Endothelial cell of umbilical vein (primary cell): ENCODE measurements at regions not wholly inside any gene's neighbourhood (a gene's known extent, or its start where the extent isn't known, plus 50 kb on each side); places are given as distances from the start of the nearest gene placed in this dataset.

Source experiments
- BruUV-seq: library from RNA; stranded (reverse); fragments of 400-500 nt; replicated peaks from 2 replicates; lab custom pipeline; 2021; lab: Mats Ljungman, UMichigan
- CTCF ChIA-PET: fragments of 300-600, 350-600 bp; sonication (Branson Sonifier 250); formaldehyde crosslinking; loops from one replicate; lab custom pipeline; 2021; ENCODE audit warnings: antibody characterized with exemption, inconsistent platforms; lab: Charles Lee
- POLR2A ChIA-PET: fragments of 300-600, 350-600 bp; sonication (Branson Sonifier 250); formaldehyde crosslinking; loops from one replicate; lab custom pipeline; 2021; ENCODE audit warnings: antibody characterized with exemption, inconsistent platforms; lab: Charles Lee
- DNase-seq: peaks from one replicate; pipeline ENCODE4 v3.0.0-alpha.2; 2011; ENCODE audit warnings: low read depth, low spot score
- FAIRE-seq: peaks from 2 replicates; lab custom pipeline; 2011; peaks lifted over from hg19 to GRCh38; lab: Jason Lieb, UNC
- H2AFZ ChIP-seq: 2 replicates; pipeline ENCODE4 v1.6.0; 2012; ENCODE audit warnings: low read depth, low read length, control low read depth, inconsistent platforms
- H3K27ac ChIP-seq: 2 replicates; pipeline ENCODE4 v1.5.1; 2011; ENCODE audit warnings: low read depth, mild to moderate bottlenecking, control low read depth, low read length, moderate library complexity; ENCODE audit not compliant: insufficient read depth
- H3K27me3 ChIP-seq, 2 experiments: 2 replicates each; pipeline versions ENCODE4 v1.6.0 to v1.6.1; 2011; ENCODE audit warnings: low read length in 2 of 2, mixed read lengths in 1 of 2; ENCODE audit not compliant: control insufficient read depth in 2 of 2, insufficient read depth in 2 of 2
- H3K36me3 ChIP-seq, 2 experiments: 2 replicates in 1 of 2; 3 replicates in 1 of 2; pipeline ENCODE4 v1.5.1; 2011; ENCODE audit warnings: low read length in 2 of 2, mild to moderate bottlenecking in 1 of 2, moderate library complexity in 1 of 2; ENCODE audit not compliant: control insufficient read depth in 2 of 2, insufficient read depth in 2 of 2; ENCODE audit errors: extremely low read depth in 1 of 2
- H3K4me1 ChIP-seq: 3 replicates; pipeline ENCODE4 v1.5.1; 2011; ENCODE audit warnings: mild to moderate bottlenecking, low read length; ENCODE audit not compliant: control insufficient read depth, insufficient read depth; ENCODE audit errors: extremely low read depth
- H3K4me2 ChIP-seq: 2 replicates; pipeline ENCODE4 v1.6.1; 2011; ENCODE audit warnings: low read length, control low read depth, mixed read lengths; ENCODE audit not compliant: insufficient read depth
- H3K4me3 ChIP-seq, 3 experiments: fragments of 200-600 bp in 1 of 3; sonication (generic), shearing (Covaris generic) in 1 of 3; replicated peaks in 1 of 3; 2 replicates each; pipeline ENCODE4 v1.5.1; 2011 to 2016; ENCODE audit warnings: control low read depth in 3 of 3, low read length in 3 of 3, mild to moderate bottlenecking in 2 of 3, inconsistent platforms in 1 of 3, low read depth in 1 of 3, moderate library complexity in 1 of 3; ENCODE audit not compliant: insufficient read depth in 1 of 3
- H3K79me2 ChIP-seq: 2 replicates; pipeline ENCODE4 v1.6.0; 2012; ENCODE audit warnings: low read length, inconsistent platforms; ENCODE audit not compliant: control insufficient read depth, insufficient read depth
- H3K9ac ChIP-seq: replicated peaks from 2 replicates; pipeline ENCODE3; 2011; ENCODE audit warnings: low read length, control low read depth; ENCODE audit not compliant: insufficient read depth; ENCODE audit errors: extremely low read depth
- H3K9me1 ChIP-seq: replicated peaks from 3 replicates; pipeline ENCODE4 v1.6.0; 2011; ENCODE audit warnings: mild to moderate bottlenecking, low read length; ENCODE audit not compliant: control insufficient read depth, insufficient read depth; ENCODE audit errors: extremely low read depth
- H3K9me3 ChIP-seq: replicated peaks from 2 replicates; pipeline ENCODE4 v1.5.1; 2012; ENCODE audit warnings: low read length, inconsistent platforms; ENCODE audit not compliant: control insufficient read depth, insufficient read depth
- H4K20me1 ChIP-seq: replicated peaks from 2 replicates; pipeline ENCODE3; 2011; ENCODE audit warnings: mild to moderate bottlenecking, low read length; ENCODE audit not compliant: control insufficient read depth, insufficient read depth; ENCODE audit errors: extremely low read depth
- EZH2 ChIP-seq: IDR thresholded peaks from 2 replicates; pipeline ENCODE4 v1.6.1; 2012; ENCODE audit warnings: borderline replicate concordance, low read depth, mild to moderate bottlenecking, moderate library complexity, low read length, inconsistent platforms; ENCODE audit not compliant: severe bottlenecking
- FOS ChIP-seq: IDR thresholded peaks from 2 replicates; pipeline ENCODE4 v1.6.1; 2011; ENCODE audit warnings: mild to moderate bottlenecking, low read length, moderate library complexity, borderline replicate concordance; ENCODE audit not compliant: insufficient read depth
- GATA2 ChIP-seq: IDR thresholded peaks from 2 replicates; pipeline ENCODE4 v1.7.0; 2011; ENCODE audit warnings: low read depth, mild to moderate bottlenecking, moderate library complexity, mixed read lengths, low read length; ENCODE audit not compliant: insufficient read length, insufficient read depth
- JUN ChIP-seq: IDR thresholded peaks from 2 replicates; pipeline ENCODE4 v1.6.1; 2011; ENCODE audit warnings: borderline replicate concordance, low read depth; ENCODE audit not compliant: insufficient read length, insufficient read depth
- MYC ChIP-seq: IDR thresholded peaks from one replicate; pipeline ENCODE4 v1.6.1; 2011; ENCODE audit warnings: mild to moderate bottlenecking, low read depth, low read length
- POLR2A ChIP-seq: IDR thresholded peaks from 2 replicates; pipeline ENCODE4 v1.6.1; 2012; ENCODE audit warnings: low read depth, mild to moderate bottlenecking, control low read depth, low read length
- POLR2AphosphoS5 ChIP-seq: IDR thresholded peaks from 2 replicates; pipeline ENCODE4 v1.6.1; 2012; ENCODE audit warnings: low read depth, mild to moderate bottlenecking, control low read depth, low read length, moderate library complexity; ENCODE audit not compliant: insufficient read depth
- dilution Hi-C: fragments of 300-500 bp; cut with MboI; formaldehyde crosslinking; loops from one replicate; pipeline ENCODE4 v1.15.0; 2019; ENCODE audit warnings: low sequenced_read_pairs; ENCODE audit not compliant: extremely low pct_ligation_motif_present
- intact Hi-C: fragments of 100-400 bp; cut with micrococcal nuclease; formaldehyde crosslinking; loops from one replicate; pipeline ENCODE4 v1.10.0; 2022
- TF ChIP-seq, protein P1 (sequence below), 2 donors: IDR thresholded peaks; 1 replicate in 1 of 2; 2 replicates in 1 of 2; pipeline ENCODE4 v1.5.1; 2011; ENCODE audit warnings: low read length in 2 of 2, mild to moderate bottlenecking in 2 of 2, moderate library complexity in 2 of 2, control low read depth in 1 of 2, inconsistent platforms in 1 of 2, low read depth in 1 of 2; ENCODE audit not compliant: insufficient read depth in 1 of 2; ENCODE audit errors: extremely low read depth in 1 of 2
- TF ChIP-seq, protein P2 (sequence below): IDR thresholded peaks from 2 replicates; pipeline ENCODE4 v1.6.1; 2011; ENCODE audit not compliant: insufficient read depth, insufficient read length

DNA sequence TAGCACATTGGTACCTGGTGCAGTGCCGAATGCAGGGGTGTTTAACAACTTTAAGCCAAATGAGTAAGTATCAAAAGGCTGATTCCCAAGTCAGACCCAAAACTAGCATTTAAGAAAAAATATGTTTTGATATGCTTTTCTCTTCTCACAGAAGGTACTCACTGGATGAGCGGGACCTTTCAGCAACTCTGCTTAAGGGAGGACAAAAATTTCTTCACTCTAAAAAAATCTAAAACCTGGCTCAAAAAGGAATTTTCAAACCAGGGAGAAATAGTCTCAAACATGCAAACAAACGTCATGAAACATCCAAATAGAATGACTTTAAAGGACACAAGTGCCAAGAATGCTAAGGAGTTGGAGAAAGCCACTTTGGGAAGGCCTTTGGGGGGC, 962.1 kb downstream of the KCNMA1 start:
- Histone ChIP-seq H3K36me3 (no peaks in the 10 kb centered on the region), H3K79me2 (no peaks in the 10 kb centered on the region), H3K4me2 (no peak overlapping the region), H3K9me1 (no peaks in the 10 kb centered on the region), H3K4me3 (no peak overlapping the region), H3K9me3 (no peaks in the 10 kb centered on the region), H2AFZ (no peak overlapping the region), H3K27me3 (no peaks in the 10 kb centered on the region), H3K9ac (no peak overlapping the region), H3K27ac (no peak overlapping the region), H3K4me1 (no peaks in the 10 kb centered on the region), H4K20me1 (no peaks in the 10 kb centered on the region)
- POLR2A ChIA-PET, result no interaction called here
- no peak for DNase-seq
- no peak for FAIRE-seq
- dilution Hi-C loops (no loop called here), intact Hi-C loops (no loop called here)
- TF ChIP-seq MYC (no peak), GATA2 (no peak), EZH2 (no peak), POLR2AphosphoS5 (no peak), FOS (no peak), POLR2A (no peak), JUN (no peak)
- TF ChIP-seq, protein P1, sequence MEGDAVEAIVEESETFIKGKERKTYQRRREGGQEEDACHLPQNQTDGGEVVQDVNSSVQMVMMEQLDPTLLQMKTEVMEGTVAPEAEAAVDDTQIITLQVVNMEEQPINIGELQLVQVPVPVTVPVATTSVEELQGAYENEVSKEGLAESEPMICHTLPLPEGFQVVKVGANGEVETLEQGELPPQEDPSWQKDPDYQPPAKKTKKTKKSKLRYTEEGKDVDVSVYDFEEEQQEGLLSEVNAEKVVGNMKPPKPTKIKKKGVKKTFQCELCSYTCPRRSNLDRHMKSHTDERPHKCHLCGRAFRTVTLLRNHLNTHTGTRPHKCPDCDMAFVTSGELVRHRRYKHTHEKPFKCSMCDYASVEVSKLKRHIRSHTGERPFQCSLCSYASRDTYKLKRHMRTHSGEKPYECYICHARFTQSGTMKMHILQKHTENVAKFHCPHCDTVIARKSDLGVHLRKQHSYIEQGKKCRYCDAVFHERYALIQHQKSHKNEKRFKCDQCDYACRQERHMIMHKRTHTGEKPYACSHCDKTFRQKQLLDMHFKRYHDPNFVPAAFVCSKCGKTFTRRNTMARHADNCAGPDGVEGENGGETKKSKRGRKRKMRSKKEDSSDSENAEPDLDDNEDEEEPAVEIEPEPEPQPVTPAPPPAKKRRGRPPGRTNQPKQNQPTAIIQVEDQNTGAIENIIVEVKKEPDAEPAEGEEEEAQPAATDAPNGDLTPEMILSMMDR (IDR thresholded peaks at IDR 0.05; ENCODE audit: extremely low read depth in 1 of 2, insufficient read depth in 1 of 2, low read depth in 1 of 2, low read length in 2 of 2), result no peak
- TF ChIP-seq, protein P2, sequence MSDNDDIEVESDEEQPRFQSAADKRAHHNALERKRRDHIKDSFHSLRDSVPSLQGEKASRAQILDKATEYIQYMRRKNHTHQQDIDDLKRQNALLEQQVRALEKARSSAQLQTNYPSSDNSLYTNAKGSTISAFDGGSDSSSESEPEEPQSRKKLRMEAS, result no peak
- BruUV-seq, result no TSS peak
- CTCF ChIA-PET, result no interaction called here
